IMR-90 (cell line): ENCODE measurements at regions not wholly inside any gene's neighbourhood (a gene's known extent, or its start where the extent isn't known, plus 50 kb on each side); places are given as distances from the start of the nearest gene placed in this dataset.

Experiments
- CEBPB ChIP-seq: IDR thresholded peaks from 2 replicates; pipeline ENCODE4 v1.6.1; 2012; ENCODE audit warnings: low read depth, low read length, improper control_type of control experiment
- FOS ChIP-seq: fragments of 150-350 bp; IDR thresholded peaks from 2 replicates; pipeline ENCODE4 v1.6.1; 2016; ENCODE audit warnings: low read depth, low read length
- MAFK ChIP-seq: IDR thresholded peaks from 2 replicates; pipeline ENCODE4 v1.6.1; 2012; ENCODE audit warnings: low read depth, low read length, improper control_type of control experiment
- MAZ ChIP-seq: IDR thresholded peaks from 2 replicates; pipeline ENCODE4 v1.6.1; 2012; ENCODE audit warnings: low read depth, mild to moderate bottlenecking, low read length, improper control_type of control experiment, moderate library complexity, borderline replicate concordance
- MXI1 ChIP-seq: IDR thresholded peaks from 2 replicates; pipeline ENCODE4 v1.6.1; 2012; ENCODE audit warnings: low read depth, mild to moderate bottlenecking, low read length, moderate library complexity, borderline replicate concordance
- NFE2L2 ChIP-seq: fragments of 150-350 bp; IDR thresholded peaks from 2 replicates; pipeline ENCODE4 v1.6.1; 2016; ENCODE audit warnings: low read depth, mild to moderate bottlenecking, low read length
- POLR2A ChIP-seq: IDR thresholded peaks from 2 replicates; pipeline ENCODE4 v1.6.1; 2012; ENCODE audit warnings: mild to moderate bottlenecking, low read depth, low read length
- RCOR1 ChIP-seq: IDR thresholded peaks from 2 replicates; pipeline ENCODE4 v1.6.1; 2012; ENCODE audit warnings: mild to moderate bottlenecking, low read length, improper control_type of control experiment; ENCODE audit not compliant: insufficient replicate concordance
- RFX5 ChIP-seq: IDR thresholded peaks from 2 replicates; pipeline ENCODE4 v1.8.0; 2012; ENCODE audit warnings: low read depth, mild to moderate bottlenecking, low read length, moderate library complexity
- SMC3 ChIP-seq: fragments of 150-350 bp; IDR thresholded peaks from 2 replicates; pipeline ENCODE4 v1.6.1; 2016; ENCODE audit warnings: low read depth, mild to moderate bottlenecking, antibody characterized with exemption, low read length, moderate library complexity
- USF2 ChIP-seq: fragments of 150-350 bp; IDR thresholded peaks from 2 replicates; pipeline ENCODE4 v1.6.1; 2017; ENCODE audit warnings: mild to moderate bottlenecking, antibody characterized with exemption, low read length, low read depth
- TF ChIP-seq, protein P1 (sequence below): conservative IDR thresholded peaks from 2 replicates; pipeline ENCODE4 v1.5.1; 2012; ENCODE audit warnings: mild to moderate bottlenecking, low read depth, low read length, improper control_type of control experiment
- TF ChIP-seq, protein P2 (sequence below): fragments of 150-350 bp; IDR thresholded peaks from 2 replicates; pipeline ENCODE4 v1.6.1; 2016; ENCODE audit warnings: low read depth, mild to moderate bottlenecking, low read length, moderate library complexity, borderline replicate concordance

DNA sequence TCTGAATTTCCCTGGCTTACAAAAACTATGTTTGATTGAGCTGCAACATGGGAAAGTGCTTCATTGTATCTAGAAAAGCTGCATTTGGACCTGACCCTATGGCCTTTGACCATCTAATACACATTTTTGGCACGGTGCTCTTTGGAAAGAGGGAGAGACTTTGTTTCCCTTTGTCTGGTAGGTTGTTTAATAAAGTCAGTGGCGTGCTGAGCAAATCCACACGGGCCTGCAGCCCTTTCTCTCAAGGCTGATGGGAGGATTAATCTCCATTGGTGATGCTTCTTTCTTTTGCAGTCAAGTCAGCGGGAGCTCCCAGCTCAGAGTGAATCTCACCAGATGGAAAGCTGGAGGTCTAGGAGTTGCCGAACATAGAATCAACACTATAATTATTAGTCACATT lies 314.7 kb upstream of the CNR1 start:
- TF ChIP-seq, protein P1, sequence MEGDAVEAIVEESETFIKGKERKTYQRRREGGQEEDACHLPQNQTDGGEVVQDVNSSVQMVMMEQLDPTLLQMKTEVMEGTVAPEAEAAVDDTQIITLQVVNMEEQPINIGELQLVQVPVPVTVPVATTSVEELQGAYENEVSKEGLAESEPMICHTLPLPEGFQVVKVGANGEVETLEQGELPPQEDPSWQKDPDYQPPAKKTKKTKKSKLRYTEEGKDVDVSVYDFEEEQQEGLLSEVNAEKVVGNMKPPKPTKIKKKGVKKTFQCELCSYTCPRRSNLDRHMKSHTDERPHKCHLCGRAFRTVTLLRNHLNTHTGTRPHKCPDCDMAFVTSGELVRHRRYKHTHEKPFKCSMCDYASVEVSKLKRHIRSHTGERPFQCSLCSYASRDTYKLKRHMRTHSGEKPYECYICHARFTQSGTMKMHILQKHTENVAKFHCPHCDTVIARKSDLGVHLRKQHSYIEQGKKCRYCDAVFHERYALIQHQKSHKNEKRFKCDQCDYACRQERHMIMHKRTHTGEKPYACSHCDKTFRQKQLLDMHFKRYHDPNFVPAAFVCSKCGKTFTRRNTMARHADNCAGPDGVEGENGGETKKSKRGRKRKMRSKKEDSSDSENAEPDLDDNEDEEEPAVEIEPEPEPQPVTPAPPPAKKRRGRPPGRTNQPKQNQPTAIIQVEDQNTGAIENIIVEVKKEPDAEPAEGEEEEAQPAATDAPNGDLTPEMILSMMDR = no peak
- TF ChIP-seq USF2 (no peak), POLR2A (no peak), RCOR1 (no peak), MXI1 (no peak), MAFK (no peak), CEBPB (no peak), MAZ (no peak), SMC3 (no peak), RFX5 (no peak), FOS (no peak), NFE2L2 (no peak)
- TF ChIP-seq, protein P2, sequence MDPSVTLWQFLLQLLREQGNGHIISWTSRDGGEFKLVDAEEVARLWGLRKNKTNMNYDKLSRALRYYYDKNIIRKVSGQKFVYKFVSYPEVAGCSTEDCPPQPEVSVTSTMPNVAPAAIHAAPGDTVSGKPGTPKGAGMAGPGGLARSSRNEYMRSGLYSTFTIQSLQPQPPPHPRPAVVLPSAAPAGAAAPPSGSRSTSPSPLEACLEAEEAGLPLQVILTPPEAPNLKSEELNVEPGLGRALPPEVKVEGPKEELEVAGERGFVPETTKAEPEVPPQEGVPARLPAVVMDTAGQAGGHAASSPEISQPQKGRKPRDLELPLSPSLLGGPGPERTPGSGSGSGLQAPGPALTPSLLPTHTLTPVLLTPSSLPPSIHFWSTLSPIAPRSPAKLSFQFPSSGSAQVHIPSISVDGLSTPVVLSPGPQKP = no peak
